ENCODE measurements at regions not wholly inside any gene's neighbourhood (a gene's known extent, or its start where the extent isn't known, plus 50 kb on each side); places are given as distances from the start of the nearest gene placed in this dataset.

DNA sequence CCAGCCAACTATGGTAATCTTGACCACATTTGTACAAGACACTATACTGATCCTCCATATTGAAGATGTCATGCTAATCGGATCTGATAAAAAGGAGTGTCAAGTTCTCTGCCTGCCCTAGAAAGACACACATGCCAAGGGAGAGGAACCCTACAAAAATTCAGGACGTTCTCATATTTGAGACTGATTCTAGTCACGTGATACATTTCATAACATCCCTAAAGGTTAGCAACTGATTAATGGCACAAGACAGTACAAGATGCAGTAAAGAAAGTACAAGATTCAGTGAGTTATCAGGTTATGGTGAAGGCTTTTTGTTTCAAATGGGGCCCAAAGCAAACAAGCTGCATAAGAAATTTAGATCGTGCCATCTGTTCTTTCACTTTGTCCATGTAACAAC is 190.7 kb upstream of the MOCS1 start:
- Histone ChIP-seq H3K9me2 (ENCODE audit: low read depth, low read length) (no peaks in the 10 kb centered on the region), H3K4me2 (ENCODE audit: low read length) (no peak overlapping the region), H2AFZ (ENCODE audit: low read length) (no peak overlapping the region), H4K20me1 (ENCODE audit: insufficient read depth, low read length) (no peaks in the 10 kb centered on the region), H3K79me2 (ENCODE audit: insufficient read depth, low read length) (no peaks in the 10 kb centered on the region), H3K27ac (ENCODE audit: low read depth, low read length, poor library complexity, severe bottlenecking) (no peak overlapping the region), H3K27me3 (ENCODE audit: insufficient read depth, low read length) (no peaks in the 10 kb centered on the region), H3K4me3 (ENCODE audit: low read depth, low read length, poor library complexity, severe bottlenecking) (no peak overlapping the region), H3K36me3 (ENCODE audit: insufficient read depth, low read length) (no peaks in the 10 kb centered on the region), H3F3A (ENCODE audit: insufficient read depth, low read length) (no peaks in the 10 kb centered on the region), H3K9ac (ENCODE audit: low read length) (no peak overlapping the region), H3K9me3 (ENCODE audit: low read length) (no peaks in the 10 kb centered on the region), H3K4me1 (ENCODE audit: insufficient read depth, low read length, severe bottlenecking) (no peaks in the 10 kb centered on the region)
- no peak for TF ChIP-seq EZH2 (IDR thresholded peaks at IDR 0.05; ENCODE audit: borderline replicate concordance, low read length)
- TF ChIP-seq, protein P1, sequence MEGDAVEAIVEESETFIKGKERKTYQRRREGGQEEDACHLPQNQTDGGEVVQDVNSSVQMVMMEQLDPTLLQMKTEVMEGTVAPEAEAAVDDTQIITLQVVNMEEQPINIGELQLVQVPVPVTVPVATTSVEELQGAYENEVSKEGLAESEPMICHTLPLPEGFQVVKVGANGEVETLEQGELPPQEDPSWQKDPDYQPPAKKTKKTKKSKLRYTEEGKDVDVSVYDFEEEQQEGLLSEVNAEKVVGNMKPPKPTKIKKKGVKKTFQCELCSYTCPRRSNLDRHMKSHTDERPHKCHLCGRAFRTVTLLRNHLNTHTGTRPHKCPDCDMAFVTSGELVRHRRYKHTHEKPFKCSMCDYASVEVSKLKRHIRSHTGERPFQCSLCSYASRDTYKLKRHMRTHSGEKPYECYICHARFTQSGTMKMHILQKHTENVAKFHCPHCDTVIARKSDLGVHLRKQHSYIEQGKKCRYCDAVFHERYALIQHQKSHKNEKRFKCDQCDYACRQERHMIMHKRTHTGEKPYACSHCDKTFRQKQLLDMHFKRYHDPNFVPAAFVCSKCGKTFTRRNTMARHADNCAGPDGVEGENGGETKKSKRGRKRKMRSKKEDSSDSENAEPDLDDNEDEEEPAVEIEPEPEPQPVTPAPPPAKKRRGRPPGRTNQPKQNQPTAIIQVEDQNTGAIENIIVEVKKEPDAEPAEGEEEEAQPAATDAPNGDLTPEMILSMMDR (IDR thresholded peaks at IDR 0.05; ENCODE audit: low read length) = no peak

DNA sequence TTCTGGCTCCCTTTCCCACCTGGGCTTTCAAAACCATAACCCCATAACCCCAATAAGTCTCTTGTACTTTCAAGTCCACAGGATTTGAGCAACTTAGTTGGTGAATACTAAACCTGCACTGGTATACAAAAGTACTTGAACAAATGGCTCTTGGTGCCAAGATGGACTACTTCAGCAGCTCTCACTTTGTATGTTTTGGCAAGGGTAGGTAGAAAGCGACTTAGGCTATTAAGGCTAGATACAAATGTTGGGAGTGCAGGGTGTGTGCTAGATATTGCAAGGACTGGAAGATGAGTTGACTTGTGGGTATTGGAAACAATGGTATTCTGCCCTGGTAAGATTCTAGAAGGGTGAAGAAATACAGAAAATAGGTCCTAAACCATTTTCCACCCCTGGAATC is 182.6 kb upstream of the MOCS1 start:
- Histone ChIP-seq H3K79me2 (ENCODE audit: insufficient read depth, low read length) (no peaks in the 10 kb centered on the region), H2AFZ (ENCODE audit: low read length) (no peak overlapping the region), H3K9ac (ENCODE audit: low read length) (no peak overlapping the region), H4K20me1 (ENCODE audit: insufficient read depth, low read length) (no peaks in the 10 kb centered on the region), H3K9me3 (ENCODE audit: low read length) (no peaks in the 10 kb centered on the region), H3K4me1 (ENCODE audit: insufficient read depth, low read length, severe bottlenecking) (no peaks in the 10 kb centered on the region), H3K4me3 (ENCODE audit: low read depth, low read length, poor library complexity, severe bottlenecking) (no peak overlapping the region), H3K27me3 (ENCODE audit: insufficient read depth, low read length) (no peaks in the 10 kb centered on the region), H3F3A (ENCODE audit: insufficient read depth, low read length) (no peaks in the 10 kb centered on the region), H3K36me3 (ENCODE audit: insufficient read depth, low read length) (no peaks in the 10 kb centered on the region), H3K4me2 (ENCODE audit: low read length) (no peak overlapping the region), H3K27ac (ENCODE audit: low read depth, low read length, poor library complexity, severe bottlenecking) (no peak overlapping the region), H3K9me2 (ENCODE audit: low read depth, low read length) (no peaks in the 10 kb centered on the region)
- TF ChIP-seq EZH2 (IDR thresholded peaks at IDR 0.05; ENCODE audit: borderline replicate concordance, low read length) = no peak
- TF ChIP-seq, protein P1 (IDR thresholded peaks at IDR 0.05; ENCODE audit: low read length) = no peak

DNA sequence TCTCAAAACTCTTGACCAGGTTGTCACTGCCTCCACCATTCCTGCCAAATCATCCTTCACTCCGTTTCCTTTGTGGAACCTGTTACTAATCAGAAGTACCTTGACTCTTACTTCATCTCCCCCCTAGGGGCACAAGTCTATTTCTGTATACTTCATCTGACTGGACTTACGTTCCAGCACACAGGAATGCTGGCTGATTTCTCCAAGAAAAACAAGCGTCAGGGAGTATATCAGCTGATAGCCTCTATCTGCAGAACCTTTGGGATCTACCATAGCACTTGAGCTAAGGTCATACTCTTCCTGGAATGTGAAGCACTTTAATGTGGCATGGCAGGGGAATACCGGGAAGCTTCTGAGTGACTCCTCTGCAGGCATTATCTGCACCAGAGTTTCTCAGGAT is 178.1 kb upstream of the MOCS1 start:
- H3K27ac ChIP-seq (ENCODE audit: low read depth, low read length, poor library complexity, severe bottlenecking) = no peak overlapping the region
- no peak overlapping the region for H3K9ac ChIP-seq (ENCODE audit: low read length)
- H3K36me3 ChIP-seq (ENCODE audit: insufficient read depth, low read length) = no peaks in the 10 kb centered on the region
- H3K27me3 ChIP-seq (ENCODE audit: insufficient read depth, low read length) = no peaks in the 10 kb centered on the region
- no peaks in the 10 kb centered on the region for H3F3A ChIP-seq (ENCODE audit: insufficient read depth, low read length)
- H3K79me2 ChIP-seq (ENCODE audit: insufficient read depth, low read length) = no peaks in the 10 kb centered on the region
- H3K4me3 ChIP-seq (ENCODE audit: low read depth, low read length, poor library complexity, severe bottlenecking) = no peak overlapping the region
- H4K20me1 ChIP-seq (ENCODE audit: insufficient read depth, low read length) = no peaks in the 10 kb centered on the region
- H3K4me2 ChIP-seq (ENCODE audit: low read length) = no peak overlapping the region
- H2AFZ ChIP-seq (ENCODE audit: low read length) = no peak overlapping the region
- H3K4me1 ChIP-seq (ENCODE audit: insufficient read depth, low read length, severe bottlenecking) = no peaks in the 10 kb centered on the region
- H3K9me2 ChIP-seq (ENCODE audit: low read depth, low read length) = no peaks in the 10 kb centered on the region
- TF ChIP-seq, protein P1 (IDR thresholded peaks at IDR 0.05; ENCODE audit: low read length) = no peak
- no peak for TF ChIP-seq EZH2 (IDR thresholded peaks at IDR 0.05; ENCODE audit: borderline replicate concordance, low read length)
- H3K9me3 ChIP-seq (ENCODE audit: low read length) = no peaks in the 10 kb centered on the region

Measured in OCI-LY1 (cell line).